ENCODE measurements at regions not wholly inside any gene's neighbourhood (a gene's known extent, or its start where the extent isn't known, plus 50 kb on each side); places are given as distances from the start of the nearest gene placed in this dataset.

- DNase-seq (ENCODE audit: low spot score), result no peak
These were observed 171.0 kb upstream of the CITED2 start for GRCh38 chr6:139545206-139546105.

GRCh38 chr6:139544701-139545057 lies 170.2 kb upstream of the CITED2 start:
- no peak for DNase-seq (ENCODE audit: low spot score)

GRCh38 chr6:139542351-139542750 lies 167.9 kb upstream of the CITED2 start:
- no peak for DNase-seq (ENCODE audit: low spot score)

DNA sequence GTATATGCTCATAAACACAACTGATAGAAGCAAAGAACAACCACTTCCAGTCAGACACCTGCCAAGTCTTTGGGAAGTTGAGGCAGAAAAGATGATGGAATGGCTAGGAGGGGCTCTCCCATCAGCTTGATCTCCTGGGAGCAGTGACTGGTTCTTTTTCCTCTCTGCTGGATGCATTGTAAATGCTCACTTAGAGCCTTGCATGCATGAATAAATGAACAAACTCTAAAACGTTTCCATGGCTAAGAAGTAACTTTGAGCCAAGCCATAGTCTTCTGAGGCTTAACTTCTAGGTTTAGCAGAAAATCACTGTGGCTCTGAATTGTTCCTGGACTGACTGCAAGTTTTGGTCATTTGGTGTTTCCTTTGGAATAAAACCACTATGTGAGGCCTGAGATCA lies 166.4 kb upstream of the CITED2 start:
- no peak for DNase-seq (ENCODE audit: low spot score)

DNA sequence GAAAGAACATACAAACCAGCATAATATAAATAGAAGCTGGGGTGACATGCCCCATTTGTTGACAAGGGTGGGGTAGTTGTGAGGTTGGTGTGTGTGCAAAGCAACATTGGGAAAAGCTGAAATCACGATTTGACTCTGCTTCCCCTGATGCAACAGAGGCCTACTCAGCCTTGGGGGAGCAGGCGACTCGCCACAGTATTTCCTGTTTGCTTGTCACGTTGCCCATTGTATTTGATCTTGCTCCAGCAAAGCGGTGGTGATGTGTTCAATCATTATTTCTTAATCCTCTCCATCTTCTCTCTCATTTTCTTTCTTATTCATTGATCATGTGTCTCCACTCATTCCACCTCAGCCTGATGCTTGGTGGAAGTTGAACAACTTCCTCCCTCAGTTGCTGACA lies 165.8 kb upstream of the CITED2 start:
- DNase-seq (ENCODE audit: low spot score), result no peak

- no peak for DNase-seq (ENCODE audit: low spot score)
These were observed 165.4 kb upstream of the CITED2 start for GRCh38 chr6:139539852-139540251.

DNA sequence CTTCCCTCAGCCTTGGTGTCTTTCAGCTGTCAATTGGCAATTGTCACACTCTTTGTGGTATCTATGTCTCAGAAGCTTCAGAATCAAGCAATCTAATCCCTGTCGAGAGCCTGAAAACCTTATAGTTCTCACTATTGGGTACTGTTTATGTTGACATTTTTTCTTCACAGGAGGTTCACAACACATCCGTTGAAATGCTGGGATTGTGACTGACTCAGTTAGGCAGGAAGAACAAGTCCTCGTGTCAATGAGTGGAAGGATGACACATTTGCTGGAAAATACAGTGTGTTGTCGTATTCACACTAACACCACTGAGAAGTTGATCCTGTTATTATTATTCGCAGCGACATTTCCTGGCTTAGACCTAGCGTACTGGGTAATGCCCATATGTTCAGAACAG lies 163.9 kb upstream of the CITED2 start:
- no peak for DNase-seq (ENCODE audit: low spot score)

- DNase-seq (ENCODE audit: low spot score), result no peak
These were observed 162.5 kb upstream of the CITED2 start for GRCh38 chr6:139536751-139537617.

DNA sequence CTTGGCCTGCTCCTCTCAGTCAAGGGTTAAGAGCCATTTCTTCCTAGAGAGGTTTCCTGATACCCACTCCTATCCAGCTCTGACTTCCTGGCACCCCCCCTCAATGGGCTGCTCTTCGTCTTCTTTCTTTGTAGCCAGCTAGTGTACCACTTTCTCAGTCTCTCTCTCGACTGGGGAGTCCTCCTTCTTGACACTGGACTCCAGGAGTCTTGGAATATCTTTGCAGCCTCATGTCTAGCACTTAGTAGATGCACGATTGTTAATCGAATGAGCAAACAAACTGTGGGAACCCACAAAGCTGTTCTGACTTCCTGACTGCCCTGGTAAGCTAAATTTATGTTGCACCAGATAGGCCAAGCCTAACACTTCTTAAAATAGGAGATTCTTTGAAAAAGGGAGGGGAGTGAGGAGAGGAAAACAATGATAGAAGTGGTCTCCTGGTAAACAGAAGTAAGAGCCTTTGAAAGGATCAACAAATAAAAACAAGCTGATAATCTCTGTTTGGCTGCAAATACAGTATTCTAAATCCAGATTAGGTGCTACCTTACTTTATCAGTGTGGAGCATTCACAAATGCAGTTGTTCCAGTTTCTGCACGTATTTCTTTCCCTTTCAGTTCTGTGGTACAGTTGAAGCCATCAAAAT lies 160.1 kb upstream of the CITED2 start:
- no peak for DNase-seq (ENCODE audit: low spot score)

- no peak for DNase-seq (ENCODE audit: low spot score)
These were observed 159.4 kb upstream of the CITED2 start for GRCh38 chr6:139533573-139534471.

DNA sequence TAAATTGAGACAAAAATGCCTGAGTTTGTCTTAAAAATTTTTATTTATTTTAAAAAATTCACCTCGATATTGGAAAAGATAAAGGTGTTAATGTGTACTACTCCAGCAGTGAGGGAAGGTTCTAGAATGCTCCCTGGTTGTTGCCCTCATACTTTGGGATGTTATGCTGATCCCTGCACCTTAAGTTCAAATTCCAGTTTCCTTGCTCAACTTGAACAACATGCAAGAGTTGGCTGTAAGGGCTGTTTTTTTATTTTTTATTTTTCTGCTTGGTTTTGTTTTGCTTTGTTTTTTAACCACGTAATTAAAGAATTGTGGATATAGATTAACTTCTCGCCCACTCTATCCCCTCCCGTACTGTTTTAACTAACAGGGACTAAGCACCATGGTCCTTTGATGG lies 158.7 kb upstream of the CITED2 start:
- DNase-seq (ENCODE audit: low spot score), result no peak

DNA sequence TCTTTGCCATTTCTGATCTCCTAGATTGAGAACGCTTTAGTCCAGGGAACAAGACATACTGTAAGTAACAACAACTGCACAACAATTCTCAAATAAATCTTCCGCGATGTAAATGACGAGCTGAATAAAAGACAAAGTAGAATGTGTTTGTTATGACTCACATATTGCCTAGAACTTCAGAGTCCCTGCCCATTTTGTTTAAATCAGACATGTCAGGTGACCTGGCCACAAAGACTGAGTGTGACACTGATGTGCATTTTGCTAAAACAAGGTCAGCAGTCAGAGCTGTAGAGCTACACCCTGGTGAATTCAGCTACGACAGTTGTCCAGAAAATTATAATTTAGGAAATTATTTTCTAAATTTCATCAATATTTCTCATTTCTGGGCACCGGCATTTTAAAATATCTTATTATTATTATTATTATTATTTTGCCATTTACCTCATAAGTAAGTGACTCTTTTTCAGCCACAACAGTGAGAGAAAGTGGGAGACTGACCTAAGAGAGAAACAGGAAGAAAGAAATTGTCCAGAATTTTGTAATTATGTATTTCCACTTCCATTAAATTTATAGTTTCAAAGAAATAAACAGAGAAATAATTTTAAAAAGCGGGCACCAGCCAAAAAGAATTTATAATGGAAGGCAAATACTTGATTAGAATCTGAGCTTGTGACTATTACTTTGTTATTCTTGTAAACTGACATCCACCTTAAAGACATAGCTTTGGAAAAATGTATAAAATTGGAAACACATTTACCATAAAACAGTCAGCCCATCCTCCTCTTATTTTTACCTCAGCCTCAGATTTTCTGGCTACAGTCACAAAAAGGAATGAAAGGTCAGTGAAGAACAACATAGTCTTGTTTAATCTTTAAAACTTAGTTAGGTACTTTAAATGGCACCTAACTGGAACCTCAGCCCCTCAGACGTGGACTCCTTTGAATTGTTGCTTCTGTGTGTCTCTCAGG lies 157.0 kb upstream of the CITED2 start:
- DNase-seq (ENCODE audit: low spot score), result no peak

GRCh38 chr6:139530561-139530960 lies 156.1 kb upstream of the CITED2 start:
- DNase-seq (ENCODE audit: low spot score), result no peak

DNA sequence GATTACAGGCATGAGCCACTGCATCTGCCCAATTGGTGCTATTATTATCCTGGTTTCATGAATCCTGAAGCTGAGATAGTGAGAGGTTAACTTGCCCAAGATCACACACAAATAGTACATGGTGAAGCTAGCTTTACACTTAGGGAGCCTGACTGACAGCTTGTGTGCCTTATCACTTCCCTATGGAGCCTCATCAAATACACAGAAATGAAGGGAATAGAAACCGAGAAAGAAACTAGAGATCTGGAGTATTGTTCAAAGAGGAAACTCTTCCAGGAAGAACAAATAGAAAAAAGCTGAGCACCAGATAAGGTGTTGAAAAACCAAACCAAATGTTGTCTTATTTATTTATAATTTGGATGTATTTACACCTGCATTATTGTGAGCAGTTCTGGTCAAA lies 155.0 kb upstream of the CITED2 start:
- no peak for DNase-seq (ENCODE audit: low spot score)

GRCh38 chr6:139528471-139528870 lies 154.0 kb upstream of the CITED2 start:
- DNase-seq (ENCODE audit: low spot score), result no peak

- DNase-seq (ENCODE audit: low spot score), result no peak
These were observed 151.0 kb upstream of the CITED2 start for GRCh38 chr6:139525415-139525814.

DNA sequence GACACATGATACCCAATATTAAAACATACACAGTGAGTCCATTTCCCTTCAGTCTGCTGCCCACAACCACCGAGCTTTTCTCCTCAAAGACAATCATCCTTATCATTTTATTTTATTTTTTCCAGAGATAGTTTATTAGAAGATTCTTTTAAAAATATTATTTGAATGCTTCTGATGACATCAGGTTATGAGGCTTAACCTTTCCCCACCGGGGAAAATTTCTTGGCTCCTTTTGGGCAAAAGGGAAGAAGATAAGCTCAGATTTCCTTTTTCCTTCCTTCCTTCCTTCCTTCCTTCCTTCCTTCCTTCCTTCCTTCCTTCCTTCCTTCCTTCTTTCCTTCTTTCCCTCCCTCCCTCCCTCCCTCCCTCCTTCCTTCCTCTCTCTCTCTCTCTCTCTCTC lies 149.5 kb upstream of the CITED2 start:
- no peak for DNase-seq (ENCODE audit: low spot score)

DNA sequence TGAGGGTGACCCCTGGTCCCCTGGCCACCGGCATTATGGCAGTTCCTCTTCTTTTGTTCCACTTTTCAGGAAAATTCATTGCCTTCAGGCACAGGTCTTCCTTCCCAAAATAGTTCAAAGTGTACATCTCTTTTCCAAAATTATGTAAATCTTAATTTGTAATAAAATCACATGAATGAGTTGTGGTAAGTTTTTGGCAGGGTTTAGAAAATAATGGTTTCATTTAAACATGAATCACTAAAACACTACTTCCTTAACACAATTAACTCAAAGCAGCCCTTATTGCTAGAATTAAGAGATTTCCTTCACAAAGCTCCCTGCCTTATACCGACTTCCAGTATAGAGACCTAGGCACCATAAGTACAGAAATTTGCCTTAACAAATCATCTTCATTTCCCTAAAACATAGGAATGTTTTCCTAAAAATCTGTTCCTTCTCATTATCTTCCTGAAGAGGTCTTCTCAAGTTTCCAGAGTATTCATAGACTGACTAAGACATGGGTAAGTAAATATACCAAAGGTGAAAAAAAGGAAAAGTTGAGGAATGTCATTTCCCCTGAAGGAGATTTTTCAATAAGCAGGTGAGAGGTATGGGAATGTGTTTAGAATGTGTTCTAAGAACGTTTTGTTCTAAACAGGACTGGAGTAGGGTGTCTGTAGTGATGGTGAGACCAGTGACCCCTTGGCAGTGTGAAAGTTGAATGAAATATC lies 148.2 kb upstream of the CITED2 start:
- no peak for DNase-seq (ENCODE audit: low spot score)

DNA sequence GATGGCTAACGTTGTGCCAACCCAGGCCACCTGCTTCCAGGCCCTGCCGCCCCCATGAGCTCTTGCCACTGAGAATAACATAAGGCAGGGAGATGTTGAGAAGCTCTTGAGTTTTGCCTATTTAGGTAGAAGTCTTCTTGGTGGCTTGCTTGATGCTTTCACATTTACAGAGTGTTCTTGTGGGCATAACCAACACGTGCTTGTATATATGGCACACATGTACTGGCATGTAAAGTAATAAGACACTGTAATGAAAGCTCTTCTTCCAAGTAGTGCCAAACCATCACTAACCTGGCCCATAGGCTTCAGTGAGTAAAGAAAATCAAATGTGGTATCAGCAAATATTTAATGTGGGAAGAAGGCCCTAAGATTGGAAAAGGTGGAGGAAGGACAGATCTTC lies 146.9 kb upstream of the CITED2 start:
- no peak for DNase-seq (ENCODE audit: low spot score)
